ENCODE measurements at regions not wholly inside any gene's neighbourhood (a gene's known extent, or its start where the extent isn't known, plus 50 kb on each side); places are given as distances from the start of the nearest gene placed in this dataset.
"Not testable (repeated sequence)": the region's sequence is repeated elsewhere in the genome, so short reads cannot be mapped to it uniquely, and the experiment has no call there.

DNA sequence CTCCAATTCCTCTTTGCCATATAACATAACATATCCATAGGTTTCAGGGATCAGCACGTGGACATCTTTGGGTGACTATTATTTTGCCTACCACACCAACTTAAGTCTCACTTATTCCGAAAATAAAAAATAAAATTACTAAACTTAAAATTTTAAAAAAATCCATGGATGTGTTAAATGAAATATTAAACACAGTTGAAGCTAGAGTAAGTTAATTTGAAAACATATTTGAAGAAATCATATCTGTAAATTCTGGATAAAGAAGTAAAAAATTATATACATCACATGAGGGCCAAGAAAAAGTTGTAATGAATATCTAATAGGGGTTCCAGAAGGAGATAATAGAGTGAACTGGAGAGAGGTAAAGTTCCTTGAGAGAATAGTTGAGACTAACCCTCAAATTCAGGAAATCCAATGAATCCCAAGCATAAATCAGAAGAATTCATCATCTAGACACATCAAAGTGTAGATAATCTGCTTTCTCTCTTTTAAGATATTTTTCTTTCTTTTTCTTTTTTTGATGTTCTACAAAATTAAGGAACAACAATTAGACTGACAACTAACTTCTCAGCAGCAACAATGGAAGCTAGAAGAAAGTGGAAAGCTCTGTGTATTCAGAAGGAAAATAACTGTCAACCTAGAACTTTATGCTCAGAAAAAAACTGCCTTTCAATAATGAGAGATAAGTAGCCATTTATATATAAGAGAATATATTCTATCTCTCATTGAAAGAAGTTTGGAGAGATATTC lies 147.4 kb downstream of the ABHD5 start:
- DNase-seq (ENCODE audit: low read depth in 2 of 2, low spot score in 1 of 2) = no peak

DNA sequence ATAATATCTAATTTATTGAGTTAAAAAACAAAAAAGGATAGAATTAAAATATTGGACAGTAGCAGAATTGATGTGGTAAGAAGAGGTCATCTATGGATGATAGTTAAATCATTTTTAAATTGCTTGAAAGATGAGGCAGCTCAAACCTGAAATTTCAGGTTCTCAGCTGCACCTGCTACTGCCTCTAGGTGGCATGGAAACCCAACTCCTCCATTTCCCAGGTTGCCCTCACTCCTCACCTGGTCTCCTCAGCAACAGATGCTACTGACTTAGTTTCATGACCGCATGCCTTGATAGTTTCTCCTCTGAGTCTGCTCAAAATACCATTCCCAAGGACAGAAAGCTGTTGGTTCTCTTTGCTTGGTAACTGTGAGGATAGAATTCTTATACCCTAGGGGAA lies 148.1 kb downstream of the ABHD5 start:
- DNase-seq (ENCODE audit: low read depth in 2 of 2, low spot score in 1 of 2) = no peak

DNA sequence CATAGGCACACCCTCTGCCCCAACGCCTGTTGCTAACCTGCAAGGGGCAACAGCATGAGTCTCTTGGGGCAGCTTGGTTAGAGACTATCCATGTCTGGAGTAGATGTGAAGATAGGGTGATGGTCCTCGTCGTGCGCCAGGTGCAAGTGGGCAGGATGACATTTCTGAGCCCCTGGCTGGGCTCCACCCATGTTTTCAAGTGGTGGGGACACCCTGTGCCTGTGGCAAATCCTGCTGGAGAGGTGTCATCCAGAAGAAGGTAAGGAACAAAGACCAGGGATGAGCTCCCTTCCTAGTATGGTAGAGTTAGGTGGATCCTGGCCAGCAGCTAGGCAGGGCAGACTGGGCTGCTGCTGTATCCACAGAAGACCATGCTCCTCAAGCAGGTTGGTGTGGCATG lies 152.6 kb downstream of the ABHD5 start:
- no peak for DNase-seq (ENCODE audit: low read depth in 2 of 2, low spot score in 1 of 2)

DNA sequence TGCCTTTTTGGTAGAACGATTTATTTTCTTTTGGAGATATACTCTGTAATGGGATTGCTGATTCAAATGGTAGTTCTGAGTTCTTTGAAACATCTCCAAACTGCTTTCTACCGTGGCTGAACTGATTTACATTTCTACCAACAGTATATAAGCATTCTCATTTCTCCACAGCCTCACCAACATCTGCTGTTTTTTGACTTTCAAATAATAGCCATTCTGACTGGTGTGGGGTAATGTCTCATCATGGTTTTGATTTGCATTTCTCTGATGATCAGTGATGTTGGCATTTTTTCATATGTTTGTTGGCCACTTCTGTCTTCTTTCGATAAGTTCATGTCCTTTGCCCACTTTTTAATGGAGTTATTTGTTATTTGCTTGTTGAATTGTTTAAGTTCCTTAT lies 154.0 kb downstream of the ABHD5 start:
- no peak for DNase-seq (ENCODE audit: low read depth in 2 of 2, low spot score in 1 of 2)

DNA sequence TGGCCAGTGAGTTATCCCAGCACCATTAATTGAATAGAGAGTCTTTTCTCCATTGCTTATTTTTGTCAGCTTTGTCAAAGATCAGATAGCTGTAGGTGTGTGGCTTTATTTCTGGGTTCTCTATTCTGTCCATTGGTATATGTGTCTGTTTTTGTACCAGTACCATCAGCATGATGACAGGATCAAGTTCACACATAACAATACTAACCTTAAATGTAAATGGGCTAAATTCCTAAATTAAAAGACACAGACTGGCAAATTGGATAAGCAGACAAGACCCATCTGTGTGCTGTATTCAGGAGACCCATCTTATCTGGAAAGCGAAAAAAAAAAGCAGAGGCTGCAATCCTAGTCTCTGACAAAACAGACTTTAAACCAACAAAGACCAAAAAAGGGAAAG lies 154.8 kb downstream of the ABHD5 start:
- DNase-seq (ENCODE audit: low read depth in 2 of 2, low spot score in 1 of 2) = not testable (repeated sequence)

DNA sequence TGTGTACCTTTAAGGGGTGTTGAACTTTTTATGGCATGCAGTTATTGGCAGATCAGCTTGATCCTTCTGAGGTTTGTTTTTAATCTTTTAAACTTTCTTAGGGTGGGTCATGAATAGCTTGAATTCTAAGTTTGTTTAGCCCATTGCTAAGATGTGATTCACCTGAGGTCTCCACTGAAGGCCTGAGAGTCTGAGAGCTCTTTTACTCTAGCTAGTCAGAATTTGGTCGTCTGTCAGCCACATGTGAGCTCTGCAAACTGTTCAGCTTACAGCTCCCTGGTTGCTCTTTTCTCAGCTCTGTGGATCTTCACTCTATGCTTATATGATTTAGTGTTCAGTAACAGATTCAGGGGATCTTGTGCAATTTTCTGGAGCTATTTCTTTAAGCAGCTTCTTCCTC lies 161.3 kb downstream of the ABHD5 start:
- no peak for DNase-seq (ENCODE audit: low read depth in 2 of 2, low spot score in 1 of 2)

DNA sequence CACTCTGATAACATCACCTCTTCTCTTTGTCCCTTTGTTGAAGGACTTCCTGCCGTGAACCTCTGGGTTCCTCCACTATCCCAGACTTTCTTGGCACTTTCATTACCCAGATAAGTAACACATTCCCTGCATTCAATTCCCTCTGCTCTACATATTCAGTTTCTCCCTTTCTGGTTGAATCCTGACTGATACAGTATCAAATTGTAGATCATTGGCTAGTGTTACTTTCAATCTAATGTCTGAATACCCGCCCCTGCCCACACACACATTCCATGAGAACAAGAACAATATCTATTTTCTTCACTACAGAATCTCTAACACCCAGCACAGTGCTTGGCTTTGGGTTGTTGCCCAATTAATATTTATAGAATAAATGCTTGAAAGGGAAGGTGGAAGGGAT lies 163.5 kb downstream of the ABHD5 start:
- DNase-seq (ENCODE audit: low read depth in 2 of 2, low spot score in 1 of 2) = no peak

DNA sequence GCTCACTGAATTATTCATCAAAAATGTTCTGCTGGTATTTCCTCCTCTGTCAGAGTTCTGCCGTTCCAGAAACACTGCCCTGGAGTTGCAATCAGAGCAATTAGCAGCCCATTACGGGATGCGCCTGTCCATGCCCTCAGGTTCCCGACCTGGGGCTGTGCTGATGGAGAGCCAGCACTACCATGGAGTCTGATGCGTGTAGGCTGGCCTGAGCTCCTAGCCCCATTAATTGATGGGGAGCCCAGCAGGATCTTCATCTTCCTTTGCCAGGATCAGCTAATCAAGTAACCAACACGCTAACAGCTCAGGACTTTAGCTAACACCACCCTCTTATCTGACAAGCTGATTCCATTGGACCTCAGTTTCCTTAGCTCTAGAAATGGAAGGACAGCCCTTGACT lies 164.2 kb downstream of the ABHD5 start:
- no peak for DNase-seq (ENCODE audit: low read depth in 2 of 2, low spot score in 1 of 2)

DNA sequence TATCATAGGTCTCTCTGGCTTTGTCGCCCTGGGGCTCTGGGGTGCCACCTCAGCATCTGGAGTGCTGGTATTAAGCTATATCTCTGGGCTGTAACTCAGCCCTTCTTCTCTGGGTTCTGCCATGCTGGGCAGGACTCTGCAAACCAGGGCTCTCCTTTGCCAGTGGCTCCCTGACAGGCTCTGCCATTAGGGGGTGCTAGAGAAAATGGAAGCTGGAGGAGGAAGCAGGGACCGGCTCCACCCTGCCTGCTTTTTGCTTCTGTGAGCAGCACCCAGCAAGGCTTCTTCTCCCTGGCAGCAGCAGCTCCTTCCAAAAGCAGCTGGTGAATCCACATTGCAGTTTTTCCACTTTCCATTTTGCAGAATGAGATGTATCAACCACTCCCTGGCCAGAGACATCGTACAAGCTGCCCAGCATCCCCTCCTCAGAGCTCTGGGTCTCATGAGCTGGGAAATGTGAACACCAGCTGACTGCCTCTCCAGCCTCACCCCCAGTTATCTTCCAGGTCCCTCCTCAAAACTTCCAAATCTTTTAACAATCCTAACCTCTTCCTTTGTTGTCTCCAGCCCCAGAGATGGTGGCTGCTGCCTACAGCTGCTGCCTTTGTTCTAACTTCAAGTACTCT lies 165.0 kb downstream of the ABHD5 start:
- no peak for DNase-seq (ENCODE audit: low read depth in 2 of 2, low spot score in 1 of 2)

DNA sequence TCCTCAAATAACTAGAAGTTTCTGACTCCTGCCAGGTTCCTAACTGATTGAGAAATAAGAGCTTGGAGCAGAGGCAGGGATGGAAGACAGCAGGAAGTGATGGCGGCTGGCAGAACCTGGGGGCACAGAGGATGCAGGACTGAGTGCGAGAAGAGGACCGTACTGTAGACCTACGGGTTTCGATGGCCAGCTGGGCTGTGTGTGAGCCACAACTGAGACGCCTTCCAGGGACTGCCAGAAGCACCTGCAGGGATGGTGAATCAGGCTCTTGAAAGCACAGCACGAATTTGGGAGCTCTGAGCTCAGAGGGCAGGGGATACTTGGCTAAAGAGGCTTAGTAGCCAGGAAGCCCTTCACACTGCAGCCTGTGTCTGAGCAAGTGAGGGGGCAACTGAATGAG lies 165.6 kb downstream of the ABHD5 start:
- DNase-seq (ENCODE audit: low read depth in 2 of 2, low spot score in 1 of 2) = no peak

DNA sequence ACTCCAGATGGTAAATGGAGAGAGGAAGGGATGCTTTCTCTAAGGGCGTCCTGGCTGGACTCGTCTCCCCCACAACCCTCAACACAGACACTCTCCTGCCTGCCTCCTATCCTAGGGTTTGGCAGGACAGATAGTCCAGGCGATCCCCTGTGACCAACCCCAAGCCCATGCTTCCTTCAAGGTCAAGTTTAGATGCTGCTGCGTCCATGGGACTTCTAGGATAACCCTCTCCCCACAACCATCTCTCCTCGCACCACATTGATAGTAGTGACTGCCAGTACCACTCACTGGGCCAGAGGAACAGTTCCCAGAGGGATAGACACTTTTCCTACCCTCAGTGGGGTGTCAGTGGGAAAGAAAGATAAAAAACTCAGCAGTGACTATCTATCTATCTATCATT lies 166.0 kb downstream of the ABHD5 start:
- no peak for DNase-seq (ENCODE audit: low read depth in 2 of 2, low spot score in 1 of 2)

DNA sequence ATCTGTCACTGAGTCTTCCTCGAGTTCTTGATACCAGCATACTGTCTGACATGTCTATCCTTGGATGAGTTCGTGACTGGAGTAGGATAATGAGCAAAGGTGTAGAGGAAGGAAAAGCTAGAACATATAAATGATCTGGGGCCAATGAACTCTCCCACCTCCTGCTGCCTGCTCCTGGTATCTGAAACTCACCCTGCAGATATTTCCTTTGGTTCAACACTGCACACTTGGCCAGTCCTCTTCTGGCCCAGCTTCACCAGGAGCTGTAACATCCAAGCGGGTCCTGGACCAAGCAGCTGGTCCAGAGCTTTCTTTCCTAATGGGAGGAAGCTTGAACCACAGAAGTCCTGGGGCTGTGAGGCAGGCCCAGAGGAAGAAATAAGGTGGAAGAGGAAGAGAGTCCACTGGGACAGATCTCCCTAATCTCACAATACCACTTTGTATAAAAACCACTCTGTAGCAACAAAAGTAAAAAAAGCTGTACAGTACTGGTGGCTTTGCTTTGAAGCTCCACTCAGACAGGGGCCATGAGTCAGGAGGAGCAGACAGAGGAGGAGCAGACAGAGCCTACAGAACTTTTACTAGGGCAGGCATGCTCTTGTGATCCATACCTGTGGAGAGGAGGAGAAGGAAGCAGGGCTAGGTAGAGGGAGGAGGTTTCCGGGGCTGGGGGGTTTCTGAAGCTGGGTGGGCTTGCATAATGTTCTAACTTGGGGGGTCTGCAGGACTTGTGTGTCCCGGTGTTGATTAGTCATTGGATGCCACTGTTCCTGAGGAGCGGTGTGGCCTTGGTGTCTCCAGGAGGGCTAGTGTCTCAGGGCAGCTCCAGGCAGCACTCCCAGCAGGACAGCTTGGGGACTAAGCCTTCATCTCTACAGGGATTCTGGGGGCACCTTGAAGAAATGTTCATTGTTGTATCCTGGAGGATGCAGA lies 166.9 kb downstream of the ABHD5 start:
- DNase-seq (ENCODE audit: low read depth in 2 of 2, low spot score in 1 of 2) = no peak

DNA sequence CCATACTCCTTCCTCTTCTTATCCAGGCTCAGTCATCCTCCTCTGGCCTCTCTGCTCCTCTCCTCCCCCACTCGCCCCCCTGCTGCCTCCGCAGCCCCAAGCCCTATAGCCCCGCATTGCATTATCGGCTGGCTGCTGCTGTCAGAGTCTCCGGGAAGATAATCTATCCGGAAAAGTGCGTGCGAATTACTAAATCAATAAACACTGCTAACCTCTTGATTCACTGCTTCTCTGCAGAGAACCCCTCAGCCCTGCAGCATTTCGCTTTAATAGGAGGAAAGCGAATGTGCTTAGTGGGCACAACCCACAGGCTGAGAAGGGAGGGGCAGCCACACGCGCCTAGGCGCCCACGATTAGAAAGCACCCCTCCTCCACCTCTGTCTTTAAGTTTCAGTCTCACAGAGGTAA lies 167.6 kb downstream of the ABHD5 start:
- DNase-seq (ENCODE audit: low read depth in 2 of 2, low spot score in 1 of 2) = no peak

DNA sequence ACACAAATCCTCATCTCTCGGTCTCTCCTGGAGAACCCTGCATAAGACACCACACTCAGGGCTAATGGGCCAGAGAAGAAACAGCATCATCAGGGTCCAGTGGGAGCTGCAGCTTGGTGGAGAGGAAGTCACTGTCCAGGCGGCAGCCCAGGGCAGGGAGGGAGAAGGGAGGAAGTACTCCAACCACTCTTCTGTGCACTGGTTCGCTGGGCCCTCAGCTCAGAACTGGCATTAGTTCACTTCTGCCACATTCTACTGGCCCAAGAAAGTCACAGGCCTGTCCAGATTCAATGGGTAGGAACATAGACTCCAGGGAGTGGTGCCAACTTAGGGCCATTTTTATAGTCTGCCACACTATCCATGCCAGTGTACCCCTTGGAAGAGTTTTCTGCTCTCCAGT lies 169.0 kb downstream of the ABHD5 start:
- DNase-seq (ENCODE audit: low read depth in 2 of 2, low spot score in 1 of 2) = no peak

DNA sequence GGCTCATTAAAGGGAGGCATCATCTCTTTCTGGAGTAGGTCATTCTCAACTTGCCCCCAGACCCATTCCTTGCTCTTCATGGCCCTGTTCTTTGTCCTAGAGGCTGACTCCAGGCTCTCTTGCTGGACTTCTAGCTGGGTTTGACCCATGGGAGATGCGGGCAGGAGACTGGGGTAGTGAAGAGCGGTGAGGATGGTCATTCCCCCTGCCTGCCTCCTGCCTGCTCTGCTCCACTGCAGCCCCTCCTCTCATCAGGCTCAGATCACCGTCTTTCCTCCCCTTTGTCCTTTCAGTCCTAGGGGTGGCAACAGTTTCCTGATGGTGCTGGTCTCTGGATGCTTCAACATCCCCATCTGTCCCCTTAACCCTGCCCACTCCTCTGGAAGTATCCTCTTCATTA lies 170.9 kb downstream of the ABHD5 start:
- no peak for DNase-seq (ENCODE audit: low read depth in 2 of 2, low spot score in 1 of 2)

DNA sequence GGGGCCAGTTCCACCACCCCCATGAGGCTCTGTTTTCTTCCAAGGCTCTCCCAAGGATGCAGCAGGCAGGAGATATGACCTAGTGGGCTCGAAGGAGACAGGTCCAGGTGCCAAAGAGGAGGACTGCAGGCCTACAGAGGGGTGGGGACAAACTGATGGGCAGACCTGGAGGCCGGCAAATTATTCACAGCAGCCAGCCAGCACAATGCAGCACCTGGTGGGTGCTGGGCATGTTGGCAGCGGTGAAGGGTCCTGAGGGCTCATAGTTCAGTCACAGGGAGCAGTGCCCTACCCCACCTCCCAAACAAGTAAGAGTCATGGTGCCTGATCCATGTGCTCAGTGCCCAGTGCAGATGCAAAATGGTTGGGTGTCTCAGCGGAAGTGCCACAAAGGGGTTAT lies 171.7 kb downstream of the ABHD5 start:
- DNase-seq (ENCODE audit: low read depth in 2 of 2, low spot score in 1 of 2) = no peak

DNA sequence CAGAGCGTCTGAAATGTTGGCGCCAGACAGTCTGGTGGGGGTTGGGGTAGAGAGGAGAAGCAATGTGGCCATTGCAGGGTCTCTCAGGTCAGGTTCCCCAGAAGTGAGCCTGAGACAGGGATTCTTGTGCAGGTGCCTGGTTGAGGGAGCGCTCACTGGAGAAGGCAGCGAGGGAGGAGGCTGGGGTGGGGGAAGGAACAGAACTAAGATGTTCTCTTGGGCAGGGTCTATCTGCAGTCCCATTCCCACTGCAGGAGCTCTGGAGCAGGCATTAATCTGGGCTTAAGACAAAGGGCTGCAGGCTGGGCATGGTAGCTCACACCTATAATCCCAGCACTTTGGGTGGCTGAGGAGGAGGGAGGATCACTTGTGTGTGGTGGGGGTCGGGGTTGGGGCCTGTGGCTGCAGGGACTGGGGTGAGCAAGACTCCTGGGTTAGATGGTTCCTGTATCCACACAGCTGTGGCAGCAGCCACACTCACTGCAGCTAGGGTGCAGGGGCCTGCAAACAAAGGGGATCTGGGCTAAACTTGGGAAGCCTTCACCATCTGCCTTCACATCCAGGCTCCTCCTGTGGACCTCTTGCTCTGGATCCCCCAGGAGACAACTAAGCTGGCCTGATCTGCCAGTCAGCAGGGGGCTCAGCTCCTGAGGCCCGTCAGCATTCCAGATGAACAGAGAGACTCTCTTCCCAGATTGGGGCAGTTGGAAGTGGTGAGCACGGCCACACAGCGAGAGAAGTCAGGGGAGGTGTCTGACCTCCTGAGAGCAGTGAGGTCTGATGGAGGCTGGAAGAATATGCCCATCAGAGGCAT lies 172.5 kb downstream of the ABHD5 start:
- no peak for DNase-seq (ENCODE audit: low read depth in 2 of 2, low spot score in 1 of 2)

DNA sequence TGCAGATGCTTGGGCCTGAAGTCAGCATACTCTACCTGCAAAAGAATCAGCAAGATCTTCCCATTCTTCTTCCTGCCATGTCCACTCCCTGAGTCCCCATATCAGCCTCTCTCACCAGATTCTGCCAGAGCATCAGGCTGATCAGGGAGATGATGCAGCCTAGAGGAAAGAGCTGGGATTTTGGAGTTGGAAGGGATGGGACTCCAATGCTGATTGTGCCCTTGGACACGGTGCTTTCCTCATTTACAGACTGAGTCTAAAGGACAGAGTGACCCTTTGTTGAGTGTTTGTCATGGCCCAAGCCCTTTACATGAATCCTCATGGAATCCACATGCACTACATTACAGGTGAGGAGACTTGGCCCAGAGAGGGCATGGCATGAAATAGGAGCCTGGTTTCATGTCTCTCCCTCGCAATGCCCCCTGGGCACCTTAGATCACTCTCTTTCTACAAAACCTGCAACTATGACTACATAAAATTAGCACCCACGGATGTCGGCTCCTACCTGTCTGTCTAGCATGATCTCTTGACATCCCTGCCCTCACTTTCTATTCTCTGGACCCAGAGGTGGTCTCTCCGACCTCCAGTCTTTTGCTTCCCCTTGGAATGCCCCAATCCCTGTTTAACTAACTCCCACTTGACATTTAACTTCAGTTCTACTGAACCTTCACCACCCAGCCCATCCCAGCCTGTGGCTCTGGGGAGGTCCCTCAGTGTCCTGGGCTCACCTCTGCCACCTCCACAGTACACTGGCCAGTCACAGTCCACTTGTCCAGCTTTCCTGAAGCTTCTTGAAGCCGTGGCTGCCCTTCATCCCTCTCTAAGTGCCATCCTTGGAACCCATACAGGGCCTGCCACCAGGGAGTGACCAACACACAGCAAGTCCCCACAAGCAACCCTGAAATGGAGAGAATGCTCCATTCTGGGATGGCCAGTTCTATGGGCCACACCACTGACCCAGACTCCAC lies 173.5 kb downstream of the ABHD5 start:
- no peak for DNase-seq (ENCODE audit: low read depth in 2 of 2, low spot score in 1 of 2)

DNA sequence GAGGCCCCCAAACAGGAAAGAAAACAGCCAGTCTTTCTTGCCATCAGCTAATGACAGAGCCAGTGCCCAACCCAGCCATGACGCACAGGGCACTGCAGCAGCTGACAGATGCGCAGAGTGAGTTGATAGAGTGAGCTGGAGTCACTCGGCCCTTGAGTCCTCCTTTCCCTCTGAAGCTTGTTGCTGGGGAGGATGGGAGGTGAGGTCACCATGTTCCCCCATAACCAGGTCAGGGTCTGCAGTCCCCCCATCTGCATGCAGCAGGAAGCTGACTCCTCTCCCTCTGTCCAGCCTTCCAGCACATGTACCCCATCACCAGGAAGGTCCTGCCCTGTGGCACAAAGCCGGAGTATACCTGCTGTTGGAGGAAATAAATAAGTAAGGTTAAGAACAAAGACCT lies 174.6 kb downstream of the ABHD5 start:
- DNase-seq (ENCODE audit: low read depth in 2 of 2, low spot score in 1 of 2) = no peak

DNA sequence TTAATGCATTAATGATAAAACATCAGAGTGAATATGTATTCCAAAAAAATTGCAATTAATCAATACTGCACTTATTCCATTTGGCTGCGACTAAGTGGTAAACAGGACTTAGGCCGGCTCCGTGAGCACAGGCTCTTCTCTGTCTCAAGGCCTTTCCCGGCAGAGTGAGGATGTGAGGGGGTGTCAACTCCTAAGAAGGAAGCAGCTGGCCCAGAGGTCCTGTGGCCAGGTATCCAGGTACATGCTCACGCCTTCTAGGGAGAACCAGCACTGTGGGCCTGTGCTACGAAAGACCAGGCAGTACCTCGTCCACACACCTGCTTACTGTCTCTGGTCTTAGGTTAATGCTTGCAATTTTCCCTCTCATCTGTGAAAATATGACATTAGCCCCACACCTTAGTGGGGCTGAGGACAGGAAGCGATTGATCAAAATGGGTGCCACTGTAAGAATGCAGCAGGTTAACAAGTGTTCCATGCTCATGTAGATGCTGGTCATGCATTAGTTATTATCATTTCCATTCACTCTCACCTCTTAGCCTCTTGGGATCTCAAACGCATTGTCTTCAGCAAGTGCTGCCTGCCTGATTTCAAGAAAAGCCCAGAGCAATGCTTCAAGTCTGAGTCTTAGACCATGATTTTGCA lies 175.3 kb downstream of the ABHD5 start:
- DNase-seq (ENCODE audit: low read depth in 2 of 2, low spot score in 1 of 2) = no peak

Data from stimulated activated CD8-positive, alpha-beta memory T cell treated with anti-CD3 and anti-CD28 coated beads, Interleukin-4, amount 100 ng/mL, for 4 hours (primary cell).